ENCODE measurements at regions not wholly inside any gene's neighbourhood (a gene's known extent, or its start where the extent isn't known, plus 50 kb on each side); places are given as distances from the start of the nearest gene placed in this dataset.

DNA sequence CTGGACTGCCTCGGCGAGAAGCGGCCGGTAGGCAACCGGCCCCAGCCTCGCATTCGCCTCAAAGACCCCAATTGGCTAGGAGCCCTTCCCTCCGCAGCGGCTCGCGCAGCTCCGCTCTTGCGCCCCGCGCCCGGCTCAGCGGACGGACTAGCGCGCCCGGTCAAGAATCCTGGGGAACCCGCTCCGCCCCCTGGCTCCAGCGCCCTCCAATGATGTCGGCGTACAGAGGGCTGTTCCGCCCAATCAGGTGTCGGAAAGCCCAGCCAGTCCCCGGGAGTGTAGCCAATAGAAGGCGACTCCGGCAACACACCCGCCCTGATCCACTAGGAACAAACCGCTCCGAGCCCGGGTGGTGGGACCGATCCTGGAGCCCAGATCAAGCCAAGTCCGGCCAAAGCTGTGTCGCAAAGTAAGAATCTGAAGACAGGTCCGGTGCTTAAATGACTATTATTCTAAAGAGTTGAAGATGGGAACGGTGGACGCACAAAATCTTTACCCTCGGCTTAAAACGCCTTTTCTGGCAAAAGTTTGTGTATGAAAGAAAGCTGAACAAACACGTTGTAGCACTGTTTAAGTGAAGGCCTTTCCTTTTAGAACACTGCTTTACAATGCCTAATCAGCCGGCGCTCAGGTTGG is 132.2 kb downstream of the OGFRL1 start:
- TF ChIP-seq, protein P1, sequence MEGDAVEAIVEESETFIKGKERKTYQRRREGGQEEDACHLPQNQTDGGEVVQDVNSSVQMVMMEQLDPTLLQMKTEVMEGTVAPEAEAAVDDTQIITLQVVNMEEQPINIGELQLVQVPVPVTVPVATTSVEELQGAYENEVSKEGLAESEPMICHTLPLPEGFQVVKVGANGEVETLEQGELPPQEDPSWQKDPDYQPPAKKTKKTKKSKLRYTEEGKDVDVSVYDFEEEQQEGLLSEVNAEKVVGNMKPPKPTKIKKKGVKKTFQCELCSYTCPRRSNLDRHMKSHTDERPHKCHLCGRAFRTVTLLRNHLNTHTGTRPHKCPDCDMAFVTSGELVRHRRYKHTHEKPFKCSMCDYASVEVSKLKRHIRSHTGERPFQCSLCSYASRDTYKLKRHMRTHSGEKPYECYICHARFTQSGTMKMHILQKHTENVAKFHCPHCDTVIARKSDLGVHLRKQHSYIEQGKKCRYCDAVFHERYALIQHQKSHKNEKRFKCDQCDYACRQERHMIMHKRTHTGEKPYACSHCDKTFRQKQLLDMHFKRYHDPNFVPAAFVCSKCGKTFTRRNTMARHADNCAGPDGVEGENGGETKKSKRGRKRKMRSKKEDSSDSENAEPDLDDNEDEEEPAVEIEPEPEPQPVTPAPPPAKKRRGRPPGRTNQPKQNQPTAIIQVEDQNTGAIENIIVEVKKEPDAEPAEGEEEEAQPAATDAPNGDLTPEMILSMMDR (IDR thresholded peaks at IDR 0.05; ENCODE audit: extremely low read depth, low read depth, low read length): no peak
- Histone ChIP-seq H3K27ac (ENCODE audit: low read depth, low read length) (peak overlapping the region; percentile 80), H3K4me3 (ENCODE audit: insufficient read depth, low read length) (peak overlapping the region; percentile 89), H3K4me1 (ENCODE audit: insufficient read depth, low read length) (peaks cover 10% of the 10 kb centered on the region), H2AFZ (ENCODE audit: low read length) (peak overlapping the region; percentile 82), H3K79me2 (ENCODE audit: insufficient read depth, low read length) (peaks cover 47% of the 10 kb centered on the region), H3K9me3 (ENCODE audit: low read depth, low read length) (no peaks in the 10 kb centered on the region), H3K4me2 (ENCODE audit: insufficient read depth, low read length) (peak overlapping the region; percentile 90), H4K20me1 (ENCODE audit: insufficient read depth, low read length) (no peaks in the 10 kb centered on the region), H3K36me3 (ENCODE audit: insufficient read depth, low read length) (peaks cover 20% of the 10 kb centered on the region), H3K27me3 (ENCODE audit: insufficient read depth, low read length) (no peaks in the 10 kb centered on the region)
- DNase-seq (ENCODE audit: insufficient read length, low spot score, missing footprints): peak; percentile 92

DNA sequence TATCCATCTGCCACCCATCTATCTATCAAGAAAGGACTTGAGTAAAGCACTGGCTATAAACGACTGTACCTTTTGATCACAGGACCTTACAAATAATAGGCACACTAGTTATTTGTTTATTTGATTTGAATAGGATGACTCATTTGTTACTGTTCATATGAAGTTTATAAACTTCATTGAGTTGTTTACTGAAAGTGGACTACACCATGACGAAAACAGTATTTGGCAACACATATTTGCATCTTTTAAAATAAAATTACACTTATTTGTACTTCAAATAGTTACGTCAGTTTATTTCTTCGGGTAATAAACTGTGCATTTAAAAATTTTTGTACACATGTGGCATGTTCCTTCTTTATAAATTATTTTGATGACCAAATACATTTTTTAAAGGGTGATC is 133.0 kb downstream of the OGFRL1 start:
- peak overlapping the region; percentile 90 for H3K4me2 ChIP-seq (ENCODE audit: insufficient read depth, low read length)
- no peak overlapping the region for H3K27ac ChIP-seq (ENCODE audit: low read depth, low read length)
- no peaks in the 10 kb centered on the region for H4K20me1 ChIP-seq (ENCODE audit: insufficient read depth, low read length)
- H3K27me3 ChIP-seq (ENCODE audit: insufficient read depth, low read length): no peaks in the 10 kb centered on the region
- no peaks in the 10 kb centered on the region for H3K9me3 ChIP-seq (ENCODE audit: low read depth, low read length)
- no peak for DNase-seq (ENCODE audit: insufficient read length, low spot score, missing footprints)
- H3K36me3 ChIP-seq (ENCODE audit: insufficient read depth, low read length): peaks cover 12% of the 10 kb centered on the region
- H2AFZ ChIP-seq (ENCODE audit: low read length): no peak overlapping the region
- TF ChIP-seq, protein P1 (IDR thresholded peaks at IDR 0.05; ENCODE audit: extremely low read depth, low read depth, low read length): no peak
- peaks cover 10% of the 10 kb centered on the region for H3K4me1 ChIP-seq (ENCODE audit: insufficient read depth, low read length)
- peaks cover 40% of the 10 kb centered on the region for H3K79me2 ChIP-seq (ENCODE audit: insufficient read depth, low read length)
- H3K4me3 ChIP-seq (ENCODE audit: insufficient read depth, low read length): no peak overlapping the region

DNA sequence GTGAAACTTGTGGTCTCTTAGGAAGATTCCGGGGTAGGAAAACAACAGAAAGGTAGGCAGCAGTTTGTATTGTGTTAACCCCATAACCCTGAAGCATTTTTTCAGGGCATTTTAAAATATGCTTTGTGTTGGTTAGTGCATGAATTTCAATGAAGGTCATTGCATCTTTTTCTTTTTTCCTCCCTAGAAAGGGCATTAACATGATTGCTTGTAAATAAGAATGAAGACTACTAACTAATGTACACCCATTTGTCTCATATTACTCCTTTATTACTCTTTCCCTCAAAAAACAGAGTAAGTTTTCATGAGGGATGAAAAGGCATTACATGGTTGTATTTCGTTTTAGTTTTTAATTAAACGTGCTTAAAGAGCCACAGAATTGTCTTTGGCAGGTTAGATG is 141.4 kb downstream of the OGFRL1 start:
- TF ChIP-seq, protein P1 (IDR thresholded peaks at IDR 0.05; ENCODE audit: extremely low read depth, low read depth, low read length): no peak
- DNase-seq (ENCODE audit: insufficient read length, low spot score, missing footprints): no peak

DNA sequence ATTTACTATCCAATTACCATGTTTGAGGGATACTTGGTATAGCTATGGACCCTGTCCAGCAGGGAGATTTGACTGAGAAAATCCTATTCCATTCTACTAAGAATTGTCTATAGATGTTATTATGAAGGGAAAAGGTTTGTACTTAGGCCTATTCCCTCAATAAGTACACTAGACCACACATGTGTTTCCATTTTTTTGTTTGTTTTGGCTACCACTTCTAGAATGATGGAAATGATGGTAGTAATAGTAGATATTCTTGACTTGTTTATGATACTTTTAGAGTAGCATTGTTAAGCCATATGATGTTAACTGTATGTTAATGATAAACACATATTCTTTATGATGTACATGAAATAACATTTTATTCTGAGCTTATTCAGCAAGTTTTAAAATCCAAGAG is 144.8 kb downstream of the OGFRL1 start:
- no peak for DNase-seq (ENCODE audit: insufficient read length, low spot score, missing footprints)
- Histone ChIP-seq H3K4me1 (ENCODE audit: insufficient read depth, low read length) (no peaks in the 10 kb centered on the region), H3K27me3 (ENCODE audit: insufficient read depth, low read length) (no peaks in the 10 kb centered on the region), H3K79me2 (ENCODE audit: insufficient read depth, low read length) (no peaks in the 10 kb centered on the region), H3K36me3 (ENCODE audit: insufficient read depth, low read length) (no peaks in the 10 kb centered on the region), H3K27ac (ENCODE audit: low read depth, low read length) (no peak overlapping the region), H3K9me3 (ENCODE audit: low read depth, low read length) (no peaks in the 10 kb centered on the region), H3K4me3 (ENCODE audit: insufficient read depth, low read length) (no peak overlapping the region), H2AFZ (ENCODE audit: low read length) (no peak overlapping the region), H3K4me2 (ENCODE audit: insufficient read depth, low read length) (no peak overlapping the region), H4K20me1 (ENCODE audit: insufficient read depth, low read length) (no peaks in the 10 kb centered on the region)
- TF ChIP-seq, protein P1 (IDR thresholded peaks at IDR 0.05; ENCODE audit: extremely low read depth, low read depth, low read length): no peak

More for the DNA sequence above, 141.4 kb downstream of the OGFRL1 start:
- Histone ChIP-seq H3K36me3 (ENCODE audit: insufficient read depth, low read length) (no peaks in the 10 kb centered on the region), H3K4me1 (ENCODE audit: insufficient read depth, low read length) (no peaks in the 10 kb centered on the region), H4K20me1 (ENCODE audit: insufficient read depth, low read length) (no peaks in the 10 kb centered on the region), H3K79me2 (ENCODE audit: insufficient read depth, low read length) (no peaks in the 10 kb centered on the region), H3K4me2 (ENCODE audit: insufficient read depth, low read length) (no peak overlapping the region), H3K9me3 (ENCODE audit: low read depth, low read length) (no peaks in the 10 kb centered on the region), H3K27me3 (ENCODE audit: insufficient read depth, low read length) (peaks cover 4% of the 10 kb centered on the region), H3K4me3 (ENCODE audit: insufficient read depth, low read length) (no peak overlapping the region), H2AFZ (ENCODE audit: low read length) (peak overlapping the region; percentile 20), H3K27ac (ENCODE audit: low read depth, low read length) (no peak overlapping the region)
